OCI-LY7 (cell line): ENCODE measurements at regions not wholly inside any gene's neighbourhood (a gene's known extent, or its start where the extent isn't known, plus 50 kb on each side); places are given as distances from the start of the nearest gene placed in this dataset.

ENCODE experiments used
- CTCF ChIP-seq: fragments of 200-600 bp; sonication (generic); conservative IDR thresholded peaks from 2 replicates; pipeline ENCODE4 v1.5.1; 2014; ENCODE audit warnings: mild to moderate bottlenecking, antibody characterized with exemption, low read length, moderate library complexity, mixed read lengths
- EZH2phosphoT487 ChIP-seq: fragments of 200-600 bp; sonication (generic); IDR thresholded peaks from 2 replicates; pipeline ENCODE4 v1.6.1; 2018; ENCODE audit warnings: low read depth, borderline replicate concordance, mild to moderate bottlenecking, mixed run types, antibody characterized with exemption, low read length, moderate library complexity, mixed read lengths

- TF ChIP-seq CTCF = no peak
- no peak for TF ChIP-seq EZH2phosphoT487
Observed at GRCh38 chr10:83927166-83927565, 212.1 kb upstream of the GHITM start.
